SIG-M5 (cell line): ENCODE measurements at regions not wholly inside any gene's neighbourhood (a gene's known extent, or its start where the extent isn't known, plus 50 kb on each side); places are given as distances from the start of the nearest gene placed in this dataset.

ENCODE experiments used
- DNase-seq: peaks from one replicate; lab custom pipeline; 2025; lab: John Stamatoyannopoulos, UW

- DNase-seq = no peak
Measured at GRCh38 chr6:9614778-9615177, 800.1 kb downstream of the TFAP2A start.

DNA sequence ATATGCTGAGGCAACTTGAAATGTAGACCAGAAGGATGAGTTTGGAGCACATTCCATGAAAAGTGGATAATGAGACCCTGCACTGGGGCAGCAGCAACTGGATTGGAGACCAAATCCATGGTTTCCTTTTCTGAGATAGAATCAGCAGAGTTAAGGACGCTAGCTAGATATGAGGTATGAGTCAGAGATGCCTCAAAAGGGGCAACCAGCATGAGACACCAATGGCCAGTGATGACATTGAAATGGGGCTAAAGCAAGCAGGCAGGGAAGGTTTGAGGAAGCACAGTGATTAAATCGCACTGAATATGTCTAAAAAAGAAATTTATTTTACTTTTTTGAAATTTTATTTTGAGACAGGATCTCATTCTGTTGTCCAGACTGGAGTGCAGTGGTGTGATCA, 802.4 kb downstream of the TFAP2A start:
- no peak for DNase-seq

DNA sequence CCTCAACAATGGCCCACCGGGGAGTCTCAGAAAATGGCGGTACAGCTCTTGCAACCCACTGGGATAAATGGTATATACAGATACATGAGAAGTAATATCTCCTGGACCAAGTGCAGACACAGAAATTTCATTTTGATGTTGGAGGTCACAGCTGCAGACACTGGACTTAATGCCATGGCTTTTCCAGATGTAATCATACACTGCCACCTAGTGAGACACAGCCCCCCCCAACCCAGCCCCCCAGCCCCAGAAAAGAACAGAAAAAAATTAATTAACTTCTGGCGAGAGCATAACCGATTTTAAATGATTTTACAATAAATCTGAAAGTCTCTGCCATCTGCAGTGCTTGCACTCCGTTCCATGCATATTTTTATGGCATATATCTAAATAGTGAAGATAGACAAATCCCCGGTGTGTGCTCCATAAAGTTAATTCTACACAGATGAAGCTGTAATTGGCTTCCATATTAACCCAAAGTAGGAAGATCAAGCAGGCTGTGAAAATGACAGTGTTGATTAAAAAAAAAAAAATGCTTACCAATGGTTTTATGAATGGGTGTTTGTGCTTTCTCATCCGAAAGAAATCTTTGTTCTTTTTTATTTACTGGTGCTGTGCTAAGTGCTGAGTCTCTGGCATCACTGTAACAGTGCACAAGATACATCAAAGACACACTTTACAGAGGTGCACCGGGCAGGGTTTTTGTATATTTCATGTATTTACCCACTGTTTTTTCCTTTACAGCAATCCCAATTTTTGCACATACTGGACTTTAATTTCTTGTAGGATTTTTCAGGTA, 804.1 kb downstream of the TFAP2A start:
- DNase-seq = no peak

DNA sequence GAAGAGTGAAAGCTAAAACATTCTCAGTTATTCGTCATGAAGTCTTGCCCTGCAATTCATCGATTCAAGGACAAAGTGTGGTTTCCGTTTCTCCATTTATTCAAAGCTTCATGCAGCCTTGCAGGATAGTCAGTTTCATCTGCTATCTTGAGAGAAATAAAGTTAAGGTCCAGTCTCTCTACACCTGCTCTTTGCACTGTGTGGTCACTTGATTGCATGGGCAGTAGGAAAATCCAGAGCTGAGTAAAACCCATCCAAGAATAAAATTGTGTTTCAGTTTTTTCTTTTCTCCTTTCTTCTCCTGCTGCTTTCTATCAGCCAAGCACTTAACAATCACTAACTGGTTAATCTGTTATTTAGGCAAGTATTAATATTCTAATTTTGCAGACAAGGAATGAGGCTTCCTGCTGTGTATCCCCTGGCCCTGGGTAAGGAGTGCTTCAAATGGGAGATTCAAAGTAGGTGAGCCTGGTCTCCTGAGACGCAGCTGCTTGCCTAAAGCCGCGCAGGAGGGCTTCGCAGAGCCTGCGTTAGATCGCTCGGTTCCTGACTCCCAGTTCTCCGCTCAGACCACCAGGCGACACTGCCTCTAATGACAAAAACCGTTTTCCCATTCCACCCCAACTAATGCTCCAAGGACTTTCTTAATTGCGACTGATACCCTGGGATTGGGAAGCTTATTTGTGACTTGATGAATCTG, 808.3 kb downstream of the TFAP2A start:
- DNase-seq = no peak

DNA sequence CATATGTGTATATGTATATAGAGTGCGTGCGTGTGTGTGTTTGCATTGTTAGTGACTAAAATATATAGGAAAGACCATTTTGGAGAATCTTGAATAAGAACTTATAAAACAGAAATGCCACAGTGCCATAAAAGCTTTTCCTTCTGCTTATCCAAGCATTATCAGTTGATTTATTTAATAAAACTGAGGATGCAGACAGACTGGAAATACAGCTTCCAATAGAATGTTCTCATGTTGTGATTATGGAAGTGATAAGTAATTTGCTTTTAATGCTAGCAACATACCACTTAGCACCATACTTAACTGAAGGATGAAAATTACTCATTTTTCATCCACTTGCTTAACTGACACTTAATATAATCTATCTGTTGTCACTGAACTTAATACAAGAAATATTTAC, 820.1 kb downstream of the TFAP2A start:
- DNase-seq = no peak

DNA sequence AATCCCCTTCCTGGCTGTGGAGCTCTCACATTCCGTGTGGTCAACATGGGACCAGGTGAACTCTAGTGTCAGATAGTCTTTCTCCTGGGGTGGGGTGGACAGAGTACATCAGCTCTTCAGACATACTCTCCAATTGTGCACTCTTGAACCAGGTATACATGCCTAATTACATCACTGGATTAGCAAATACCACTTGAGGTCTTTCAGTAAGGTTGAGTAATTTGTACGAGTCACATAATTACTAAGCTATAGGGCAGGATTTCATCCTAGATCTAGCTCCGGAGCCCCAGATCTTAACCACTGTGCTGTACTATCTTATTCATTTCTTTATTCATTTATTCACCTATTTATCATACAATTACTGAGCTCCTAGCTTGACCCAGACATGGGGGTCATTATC, 821.3 kb downstream of the TFAP2A start:
- no peak for DNase-seq

DNA sequence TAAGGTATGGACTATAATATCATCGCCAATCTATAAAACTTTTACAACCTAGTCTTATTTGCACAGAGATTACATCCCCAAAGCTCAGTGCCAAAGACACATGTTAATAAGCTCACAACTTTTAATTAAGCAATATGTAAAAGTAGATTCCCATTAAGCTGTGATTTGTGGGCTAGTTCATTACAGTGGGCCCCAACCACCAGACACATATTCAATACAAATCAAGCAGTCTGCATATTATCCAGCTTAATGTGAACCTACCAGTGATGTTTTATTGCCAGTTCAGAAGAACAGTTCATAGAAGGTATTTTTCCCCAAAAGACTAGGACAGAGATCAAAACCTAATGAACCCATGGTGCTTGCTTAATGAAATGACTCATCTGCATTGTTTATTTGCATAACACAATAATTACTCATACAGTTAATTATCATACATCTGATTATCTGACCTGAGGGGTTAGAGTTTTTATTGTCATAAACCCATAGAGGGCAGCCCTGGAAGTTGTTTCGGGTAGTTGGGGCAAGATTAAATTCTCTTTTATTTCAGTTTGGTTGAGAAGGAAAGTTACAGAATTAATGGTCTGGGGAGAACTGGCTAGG, 831.0 kb downstream of the TFAP2A start:
- no peak for DNase-seq

- no peak for DNase-seq
Measured at GRCh38 chr6:9581155-9581554, 833.7 kb downstream of the TFAP2A start.

GRCh38 chr6:9576521-9576920, 838.4 kb downstream of the TFAP2A start:
- no peak for DNase-seq

DNA sequence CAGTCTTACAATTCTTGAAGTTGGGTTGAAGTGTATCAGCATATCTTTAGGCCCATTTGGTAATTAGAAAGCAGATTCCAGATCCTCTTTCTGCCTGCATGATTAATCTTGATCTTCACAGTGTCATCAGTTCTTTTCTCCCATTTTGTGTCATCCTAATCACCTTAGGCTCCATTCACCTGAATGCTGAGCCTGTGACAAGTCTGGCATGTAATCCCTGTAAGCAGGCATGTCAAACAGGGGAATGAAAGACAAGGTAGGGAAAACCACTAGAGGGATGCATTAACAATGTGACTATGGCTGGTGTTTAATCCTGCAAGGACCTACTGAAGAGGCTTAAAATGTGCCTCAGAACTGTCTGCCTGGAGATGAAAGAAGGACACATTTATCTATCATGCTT, 848.8 kb downstream of the TFAP2A start:
- no peak for DNase-seq

GRCh38 chr6:9564021-9564420, 850.9 kb downstream of the TFAP2A start:
- DNase-seq = no peak

- DNase-seq = no peak
Measured at GRCh38 chr6:9563568-9563967, 851.3 kb downstream of the TFAP2A start.

- no peak for DNase-seq
Measured at GRCh38 chr6:9554806-9555205, 860.1 kb downstream of the TFAP2A start.

- no peak for DNase-seq
Measured at GRCh38 chr6:9554323-9554722, 860.6 kb downstream of the TFAP2A start.

DNA sequence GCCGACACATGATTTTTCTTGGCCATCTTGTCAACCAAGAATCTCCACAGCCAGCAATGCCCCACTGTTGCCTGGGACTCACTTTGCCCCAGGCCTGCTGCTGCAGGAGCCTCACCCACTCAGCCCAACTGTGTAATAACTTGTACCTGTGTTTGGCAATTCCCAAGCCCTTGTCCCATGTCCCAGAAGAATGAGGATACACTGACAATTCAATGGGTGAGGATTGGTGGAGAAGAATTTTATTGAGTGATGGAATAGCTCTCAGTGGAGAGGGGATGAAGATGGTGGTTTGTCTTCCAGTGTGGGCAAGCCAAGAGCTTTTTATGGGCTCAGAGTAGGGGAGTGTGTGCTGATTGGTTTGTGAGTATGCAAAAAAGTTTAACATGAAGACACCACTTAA, 861.9 kb downstream of the TFAP2A start:
- DNase-seq = no peak

GRCh38 chr6:9543649-9544048, 871.2 kb downstream of the TFAP2A start:
- DNase-seq = no peak

GRCh38 chr6:9540534-9541126, 874.2 kb downstream of the TFAP2A start:
- DNase-seq = no peak

GRCh38 chr6:9540126-9540525, 874.7 kb downstream of the TFAP2A start:
- no peak for DNase-seq

- DNase-seq = no peak
Measured at GRCh38 chr6:9539231-9539755, 875.6 kb downstream of the TFAP2A start.

GRCh38 chr6:9537381-9537780, 877.5 kb downstream of the TFAP2A start:
- DNase-seq = no peak

- DNase-seq = no peak
Measured at GRCh38 chr6:9535106-9535505, 879.8 kb downstream of the TFAP2A start.
